GM19372 (cell line): ENCODE measurements at regions not wholly inside any gene's neighbourhood (a gene's known extent, or its start where the extent isn't known, plus 50 kb on each side); places are given as distances from the start of the nearest gene placed in this dataset.
"Not testable (repeated sequence)": the region's sequence is repeated elsewhere in the genome, so short reads cannot be mapped to it uniquely, and the experiment has no call there.

Experiments
- ATAC-seq: cut with Tn5 transposase; IDR thresholded peaks from one replicate; pipeline ENCODE4 v1.9.1; 2021; ENCODE audit warnings: mild to moderate bottlenecking, low read depth, moderate library complexity; ENCODE audit not compliant: unreplicated experiment

- ATAC-seq: no peak
These were observed 305.1 kb upstream of the GOT2 start for GRCh38 chr16:59039066-59039720.

GRCh38 chr16:59030923-59031485, 296.9 kb upstream of the GOT2 start:
- no peak for ATAC-seq

- no peak for ATAC-seq
These were observed 287.6 kb upstream of the GOT2 start for GRCh38 chr16:59021751-59022150.

GRCh38 chr16:59013930-59014329, 279.8 kb upstream of the GOT2 start:
- no peak for ATAC-seq

- ATAC-seq: no peak
These were observed 265.6 kb upstream of the GOT2 start for GRCh38 chr16:58999762-59000161.

- not testable (repeated sequence) for ATAC-seq
These were observed 258.6 kb upstream of the GOT2 start for GRCh38 chr16:58992755-58993154.

- not testable (repeated sequence) for ATAC-seq
These were observed 249.3 kb upstream of the GOT2 start for GRCh38 chr16:58983181-58983965.

- peak; percentile 76 for ATAC-seq
These were observed 236.7 kb upstream of the GOT2 start for GRCh38 chr16:58970775-58971174.

- no peak for ATAC-seq
These were observed 229.4 kb upstream of the GOT2 start for GRCh38 chr16:58963479-58963878.

- no peak for ATAC-seq
These were observed 228.7 kb upstream of the GOT2 start for GRCh38 chr16:58962811-58963210.

- ATAC-seq: no peak
These were observed 226.4 kb upstream of the GOT2 start for GRCh38 chr16:58960484-58960883.

GRCh38 chr16:58960034-58960433, 225.9 kb upstream of the GOT2 start:
- ATAC-seq: no peak

GRCh38 chr16:58958749-58959148, 224.6 kb upstream of the GOT2 start:
- no peak for ATAC-seq

GRCh38 chr16:58948244-58948643, 214.1 kb upstream of the GOT2 start:
- no peak for ATAC-seq

GRCh38 chr16:58940609-58941008, 206.5 kb upstream of the GOT2 start:
- peak; percentile 50 for ATAC-seq

- ATAC-seq: no peak
These were observed 204.7 kb upstream of the GOT2 start for GRCh38 chr16:58938811-58939210.

GRCh38 chr16:58937661-58938060, 203.5 kb upstream of the GOT2 start:
- ATAC-seq: no peak

- ATAC-seq: no peak
These were observed 199.1 kb upstream of the GOT2 start for GRCh38 chr16:58933186-58933585.

GRCh38 chr16:58931436-58931835, 197.3 kb upstream of the GOT2 start:
- ATAC-seq: no peak

- ATAC-seq: no peak
These were observed 189.0 kb upstream of the GOT2 start for GRCh38 chr16:58923094-58923493.

- no peak for ATAC-seq
These were observed 179.3 kb upstream of the GOT2 start for GRCh38 chr16:58913456-58913855.

GRCh38 chr16:58912571-58912970, 178.5 kb upstream of the GOT2 start:
- no peak for ATAC-seq
